HG03378 (cell line): ENCODE measurements at regions not wholly inside any gene's neighbourhood (a gene's known extent, or its start where the extent isn't known, plus 50 kb on each side); places are given as distances from the start of the nearest gene placed in this dataset.
"Not testable (repeated sequence)": the region's sequence is repeated elsewhere in the genome, so short reads cannot be mapped to it uniquely, and the experiment has no call there.

ENCODE experiments used
- ATAC-seq: cut with Tn5 transposase; IDR thresholded peaks from one replicate; pipeline ENCODE4 v1.9.1; 2021; ENCODE audit warnings: mild to moderate bottlenecking, moderate library complexity; ENCODE audit not compliant: unreplicated experiment

- ATAC-seq = no peak
These were observed 186.8 kb downstream of the FRK start for GRCh38 chr6:115873901-115874300.

DNA sequence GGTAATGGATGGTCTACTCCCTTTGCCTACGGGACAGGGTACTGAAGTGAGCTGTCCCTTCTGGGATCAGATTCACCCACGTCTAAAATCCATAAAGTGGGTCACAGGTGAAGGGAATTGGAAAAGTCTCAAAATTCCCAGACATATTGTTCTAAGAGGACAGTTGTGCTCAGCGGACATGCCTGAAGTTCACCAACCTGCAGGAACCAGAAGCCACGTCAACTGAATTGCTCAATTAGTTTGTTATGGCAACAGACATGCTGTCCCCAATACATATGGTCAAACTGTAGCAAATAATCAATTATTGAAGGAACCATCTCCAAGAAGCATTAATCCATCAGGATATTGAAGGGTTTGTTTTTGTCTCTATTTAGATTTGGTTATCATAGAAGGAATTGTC lies 190.2 kb downstream of the FRK start:
- no peak for ATAC-seq

DNA sequence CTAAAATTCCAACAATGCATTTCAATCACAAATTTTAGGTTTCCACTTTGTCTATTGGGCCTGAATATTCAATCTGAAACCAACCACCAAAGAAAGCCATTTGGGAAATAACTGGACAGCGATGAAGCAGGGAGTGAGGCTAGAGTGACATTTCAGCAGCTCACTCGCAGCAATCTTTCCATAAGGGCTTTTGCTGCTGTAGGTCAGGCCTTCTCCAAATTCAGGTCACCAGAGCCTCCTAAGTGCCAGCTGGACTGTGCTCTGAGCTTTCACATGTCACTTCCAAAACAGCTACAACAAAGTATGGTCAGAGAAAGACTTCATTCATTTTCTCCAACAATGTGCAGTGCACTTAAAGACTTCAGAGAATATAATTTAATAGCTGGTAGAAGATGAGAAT lies 194.8 kb downstream of the FRK start:
- ATAC-seq = no peak

- ATAC-seq = no peak
These were observed 197.5 kb downstream of the FRK start for GRCh38 chr6:115863211-115863610.

GRCh38 chr6:115861658-115862057 lies 199.0 kb downstream of the FRK start:
- not testable (repeated sequence) for ATAC-seq

- not testable (repeated sequence) for ATAC-seq
These were observed 201.1 kb downstream of the FRK start for GRCh38 chr6:115859577-115859976.

DNA sequence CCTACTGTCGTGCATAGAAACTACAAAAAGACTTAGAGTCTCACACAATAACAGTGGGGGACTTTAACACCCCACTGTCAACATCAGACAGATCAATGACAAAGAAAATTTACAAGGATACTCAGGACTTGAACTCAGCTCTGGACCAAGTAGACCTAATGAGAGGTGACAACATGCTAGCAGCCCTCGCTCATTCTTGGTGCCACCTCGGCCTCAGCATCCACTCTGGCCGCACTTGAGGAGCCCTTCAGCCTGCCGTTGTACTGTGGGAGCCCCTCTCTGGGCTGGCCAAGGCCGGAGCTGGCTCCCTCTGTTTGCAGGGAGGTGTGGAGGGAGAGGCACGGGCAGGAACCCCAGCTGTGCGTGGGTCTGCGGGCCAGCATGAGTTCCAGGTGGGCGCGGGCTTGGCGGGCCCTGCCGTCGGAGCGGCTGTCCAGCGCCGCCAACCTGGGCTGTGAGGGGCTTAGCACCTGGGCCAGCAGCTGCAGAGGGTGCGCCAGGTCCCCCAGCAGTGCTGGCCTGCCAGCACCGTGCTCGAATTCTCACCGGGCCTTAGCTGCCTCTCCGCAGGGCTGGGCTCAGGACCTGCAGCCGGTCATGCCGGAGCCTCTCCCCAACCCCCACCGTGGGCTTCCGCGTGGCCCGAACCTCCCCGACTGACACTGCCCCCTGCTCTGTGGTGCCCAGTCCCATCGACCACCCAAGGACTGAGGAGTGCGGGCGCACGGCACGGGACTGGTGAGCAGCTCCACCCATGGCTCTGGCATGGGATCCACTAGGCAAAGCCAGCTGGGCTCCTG lies 205.6 kb downstream of the FRK start:
- no peak for ATAC-seq

GRCh38 chr6:115847671-115848070 lies 213.0 kb downstream of the FRK start:
- ATAC-seq = no peak

DNA sequence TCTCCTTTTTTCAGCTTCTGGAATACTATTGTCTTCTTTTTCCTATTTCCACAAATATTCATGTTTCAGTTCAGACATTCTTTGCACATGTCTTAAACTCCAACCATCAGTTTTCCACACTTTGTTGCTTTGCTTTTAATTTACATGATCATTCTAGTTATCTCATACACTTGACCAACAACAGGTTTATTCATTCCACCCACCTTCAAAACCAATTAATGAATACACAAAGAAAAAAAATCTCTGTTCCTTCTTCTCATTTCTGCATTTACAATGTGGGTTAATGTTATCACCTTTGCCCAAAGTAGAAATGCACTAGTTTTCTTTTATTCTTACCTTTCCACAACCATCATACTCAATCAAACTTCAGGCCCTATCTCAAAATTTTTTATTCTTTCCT lies 216.7 kb downstream of the FRK start:
- ATAC-seq = no peak

GRCh38 chr6:115842338-115842737 lies 218.4 kb downstream of the FRK start:
- no peak for ATAC-seq

- ATAC-seq = no peak
These were observed 221.0 kb downstream of the FRK start for GRCh38 chr6:115839583-115840181.

- ATAC-seq = peak; percentile 96
These were observed 221.8 kb downstream of the FRK start for GRCh38 chr6:115838763-115839401.

DNA sequence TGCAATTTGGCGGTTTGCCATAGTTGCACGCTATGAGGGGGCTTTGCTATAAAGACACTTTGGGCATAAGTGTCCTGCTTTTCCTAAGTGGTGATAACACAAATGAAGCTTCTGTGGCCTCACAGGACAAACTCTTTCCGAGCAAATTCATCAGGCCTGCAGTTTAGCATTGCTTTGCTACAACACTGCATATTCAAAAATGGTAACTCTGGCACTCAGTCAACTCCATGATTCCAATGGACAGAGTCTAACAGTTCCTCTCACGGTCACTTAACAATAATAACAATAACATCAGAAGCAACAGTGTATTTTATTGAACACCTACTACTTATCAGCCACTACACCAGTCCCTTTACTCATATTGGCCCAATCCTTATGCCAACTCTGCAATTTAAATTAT lies 222.5 kb downstream of the FRK start:
- no peak for ATAC-seq

- not testable (repeated sequence) for ATAC-seq
These were observed 224.3 kb downstream of the FRK start for GRCh38 chr6:115836374-115836773.

DNA sequence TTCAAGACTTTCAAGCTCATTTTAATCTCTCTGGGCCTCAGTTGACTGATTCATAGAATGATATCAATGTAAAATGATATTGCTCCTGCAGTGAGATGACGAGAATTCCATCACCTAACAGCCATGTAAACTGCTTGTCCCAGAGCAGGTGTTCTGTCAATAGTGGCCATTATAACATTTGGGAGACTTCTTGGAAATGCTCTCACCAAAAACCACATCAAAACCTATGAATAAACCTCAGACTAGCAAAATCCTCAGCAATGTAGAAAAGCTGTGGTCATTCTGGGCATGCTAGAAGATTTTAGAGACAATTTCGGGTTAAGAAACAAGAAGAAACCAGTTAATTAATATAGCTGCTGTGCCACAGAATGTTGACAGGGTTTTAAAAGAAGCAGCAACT lies 225.4 kb downstream of the FRK start:
- no peak for ATAC-seq

DNA sequence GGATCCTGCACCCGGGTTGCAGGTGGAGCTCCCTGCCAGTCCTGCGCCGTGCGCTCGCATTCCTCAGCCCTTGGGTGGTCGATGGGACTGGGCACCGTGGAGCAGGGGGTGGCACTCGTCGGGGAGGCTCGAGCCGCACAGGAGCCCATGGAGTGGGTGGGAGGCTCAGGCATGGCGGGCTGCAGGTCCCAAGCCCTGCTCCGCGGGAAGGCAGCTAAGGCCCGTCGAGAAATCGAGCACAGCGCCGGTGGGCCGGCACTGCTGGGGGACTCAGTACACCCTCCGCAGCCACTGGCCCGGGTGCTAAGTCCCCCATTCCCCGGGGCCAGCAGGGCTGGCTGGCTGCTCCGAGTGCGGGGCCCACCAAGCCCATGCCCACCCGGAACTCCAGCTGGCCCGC lies 226.1 kb downstream of the FRK start:
- ATAC-seq = not testable (repeated sequence)

DNA sequence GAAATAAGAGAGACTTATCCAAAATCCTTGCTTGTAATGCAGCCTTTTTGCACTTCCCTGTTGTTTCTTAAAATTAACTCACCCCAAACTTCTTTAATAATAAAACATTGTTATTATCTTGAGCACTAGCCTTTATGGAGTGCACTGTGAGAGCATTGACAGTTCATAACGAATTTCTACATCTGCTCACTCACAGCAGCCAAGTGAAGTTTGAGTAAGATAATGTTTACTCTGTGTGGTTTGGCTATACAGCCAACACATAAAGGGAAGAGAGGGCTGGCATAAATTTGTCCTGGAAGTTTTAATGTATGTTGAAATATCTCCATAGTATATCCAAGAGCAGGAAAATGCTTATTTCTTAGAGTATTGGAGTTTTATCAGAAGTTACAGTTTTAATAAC lies 227.9 kb downstream of the FRK start:
- ATAC-seq = no peak

DNA sequence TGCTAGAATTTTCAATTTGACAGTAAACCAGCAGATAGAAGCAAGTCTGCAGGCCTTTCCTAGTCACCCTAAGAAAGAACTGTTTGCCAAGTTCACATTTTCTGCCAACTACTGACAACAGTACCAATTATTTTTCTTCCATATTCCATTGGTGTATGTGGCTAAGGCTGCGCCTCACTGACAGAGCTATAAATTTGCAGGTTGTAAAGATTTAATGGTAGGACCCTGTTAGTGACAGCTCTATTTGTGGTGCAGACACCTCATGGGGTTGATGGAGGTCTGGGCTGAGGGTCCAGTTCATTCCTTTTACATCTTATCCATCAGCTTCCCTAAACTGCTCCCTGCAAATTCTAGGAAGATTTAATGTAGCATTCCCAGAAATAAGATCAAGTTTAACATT lies 228.5 kb downstream of the FRK start:
- no peak for ATAC-seq

- ATAC-seq = peak; percentile 64
These were observed 229.8 kb downstream of the FRK start for GRCh38 chr6:115830895-115831294.

DNA sequence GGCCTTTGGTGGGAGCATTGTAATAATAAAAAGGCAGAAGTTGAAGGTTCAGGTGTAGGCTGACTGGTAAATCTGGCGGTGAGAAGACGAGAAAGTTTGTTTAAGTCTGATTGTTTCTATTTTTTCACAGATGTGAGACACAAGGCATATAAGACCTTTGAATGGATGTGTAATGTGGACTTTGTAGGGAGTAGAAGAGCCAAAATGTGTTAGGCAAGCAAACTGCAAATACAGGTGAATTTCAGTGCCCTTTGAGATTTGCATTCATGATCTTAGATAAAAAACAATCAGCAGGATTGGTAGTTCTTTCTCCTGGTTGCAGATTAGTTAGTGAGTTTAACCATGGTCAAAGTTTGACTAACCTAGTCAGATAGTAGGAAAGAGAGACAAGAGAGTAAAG lies 238.9 kb downstream of the FRK start:
- ATAC-seq = no peak

- no peak for ATAC-seq
These were observed 241.2 kb downstream of the FRK start for GRCh38 chr6:115819506-115819905.

- ATAC-seq = no peak
These were observed 243.5 kb downstream of the FRK start for GRCh38 chr6:115817161-115817560.
